ENCODE measurements at regions not wholly inside any gene's neighbourhood (a gene's known extent, or its start where the extent isn't known, plus 50 kb on each side); places are given as distances from the start of the nearest gene placed in this dataset.
A peak's percentile ranks its signal among the peaks of the same experiment; 100 is the strongest.

DNA sequence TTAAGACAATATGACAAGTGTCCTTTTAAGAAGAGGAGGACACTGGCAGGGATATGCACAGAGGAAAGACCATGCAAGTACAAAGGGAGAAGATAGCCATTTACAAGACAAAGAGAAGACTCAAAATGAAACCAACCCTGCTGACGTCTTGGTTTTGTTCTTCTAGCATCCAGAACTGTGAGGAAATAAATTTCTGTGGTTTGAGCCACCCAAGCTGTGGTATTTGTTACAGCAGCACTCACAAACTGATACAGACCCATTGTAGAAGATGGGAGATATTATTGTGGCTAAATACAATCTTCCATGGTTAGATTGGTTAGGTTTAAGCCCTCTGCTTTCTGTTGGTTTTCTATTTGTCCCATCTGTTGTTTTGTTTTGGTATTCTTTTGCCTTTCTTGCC, 88.6 kb upstream of the SLC35F1 start:
- WGBS (ENCODE audit: insufficient coverage) = no CpG with 5 or more reads among the region's 1 CpG
- H3K4me1 ChIP-seq (ENCODE audit: control insufficient read depth, insufficient read depth, low read length) = no peaks in the 10 kb centered on the region
- H3K9me3 ChIP-seq (replicated peaks; ENCODE audit: control insufficient read depth, low read depth, low read length) = no peaks in the 10 kb centered on the region
- H3K4me3 ChIP-seq (ENCODE audit: low read length) = no peak overlapping the region
- H3K27me3 ChIP-seq (ENCODE audit: control insufficient read depth, insufficient read depth, low read length) = no peaks in the 10 kb centered on the region
- DNase-seq = no peak
- no peak overlapping the region for H3K27ac ChIP-seq (ENCODE audit: low read length)
- H3K36me3 ChIP-seq (ENCODE audit: control insufficient read depth, insufficient read depth, low read length) = no peaks in the 10 kb centered on the region

DNA sequence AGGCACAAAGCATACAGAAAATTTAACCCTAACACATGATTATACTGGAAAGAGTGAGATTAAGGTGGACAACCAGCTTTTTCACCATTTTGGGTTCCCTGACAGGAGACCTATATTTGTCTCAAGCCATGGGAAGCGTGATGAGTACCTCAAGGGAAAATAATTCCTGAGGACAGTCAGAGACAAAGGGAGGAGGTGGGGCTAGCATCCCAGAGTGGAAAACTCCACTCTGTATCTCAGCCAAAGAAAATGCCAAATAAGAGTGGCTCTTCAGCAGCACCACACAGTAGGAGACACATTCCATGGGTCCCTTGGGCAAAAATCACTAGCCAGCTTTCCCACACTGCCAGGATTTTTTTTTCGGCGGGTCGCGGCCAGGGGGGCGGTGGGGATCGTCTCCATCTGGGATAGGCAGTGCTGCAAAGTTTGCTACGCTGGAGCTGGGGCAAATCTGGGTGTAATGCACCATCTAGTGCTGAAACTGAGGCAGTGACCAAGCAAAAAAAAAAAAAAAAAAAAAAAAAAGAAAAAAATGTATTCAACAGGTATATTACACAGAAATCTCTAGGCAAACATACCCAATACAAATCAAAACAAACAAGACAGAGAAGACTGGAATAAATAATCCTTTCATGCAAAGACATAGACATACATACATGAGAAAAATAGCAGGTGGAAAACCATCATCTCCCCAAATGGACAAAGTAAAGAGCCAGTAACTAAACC, 77.3 kb upstream of the SLC35F1 start:
- Histone ChIP-seq H3K27me3 (ENCODE audit: control insufficient read depth, insufficient read depth, low read length) (no peaks in the 10 kb centered on the region), H3K4me3 (ENCODE audit: low read length) (no peak overlapping the region), H3K9me3 (replicated peaks; ENCODE audit: control insufficient read depth, low read depth, low read length) (no peaks in the 10 kb centered on the region), H3K4me1 (ENCODE audit: control insufficient read depth, insufficient read depth, low read length) (no peaks in the 10 kb centered on the region), H3K27ac (ENCODE audit: low read length) (no peak overlapping the region), H3K36me3 (ENCODE audit: control insufficient read depth, insufficient read depth, low read length) (no peaks in the 10 kb centered on the region)
- 0% methylated on average over 1 of the region's 8 CpGs for WGBS (ENCODE audit: insufficient coverage)
- DNase-seq = no peak

- H3K9me3 ChIP-seq (replicated peaks; ENCODE audit: control insufficient read depth, low read depth, low read length) = no peaks in the 10 kb centered on the region
- no peak for DNase-seq
- H3K4me3 ChIP-seq (ENCODE audit: low read length) = no peak overlapping the region
- H3K27ac ChIP-seq (ENCODE audit: low read length) = no peak overlapping the region
- WGBS (ENCODE audit: insufficient coverage) = 78% methylated on average over 1 of the region's 3 CpGs
- H3K36me3 ChIP-seq (ENCODE audit: control insufficient read depth, insufficient read depth, low read length) = no peaks in the 10 kb centered on the region
- H3K4me1 ChIP-seq (ENCODE audit: control insufficient read depth, insufficient read depth, low read length) = no peaks in the 10 kb centered on the region
- no peaks in the 10 kb centered on the region for H3K27me3 ChIP-seq (ENCODE audit: control insufficient read depth, insufficient read depth, low read length)
Measured at GRCh38 chr6:117837261-117837660, 69.8 kb upstream of the SLC35F1 start.

- no peak overlapping the region for H3K4me3 ChIP-seq (ENCODE audit: low read length)
Measured at GRCh38 chr6:117840541-117840983, 66.5 kb upstream of the SLC35F1 start.

DNA sequence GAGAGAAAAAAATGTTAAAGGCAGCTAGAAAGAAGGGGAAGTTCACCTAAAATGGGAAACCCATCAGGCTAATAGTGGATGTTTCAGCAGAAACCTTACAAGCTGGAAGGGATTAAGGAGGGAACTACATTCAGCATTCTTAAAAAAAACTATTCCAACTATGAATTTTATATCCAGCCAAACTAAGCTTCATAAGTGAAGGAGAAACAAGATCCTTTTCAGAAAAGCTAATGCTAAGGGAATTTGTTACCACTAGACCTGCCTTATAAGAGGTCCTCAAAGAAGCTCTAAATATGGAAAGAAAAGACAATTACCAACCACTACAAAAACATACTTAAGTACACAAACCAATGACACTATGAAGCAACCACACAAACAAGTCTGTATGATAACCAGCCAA, 59.2 kb upstream of the SLC35F1 start:
- Histone ChIP-seq H3K4me1 (ENCODE audit: control insufficient read depth, insufficient read depth, low read length) (no peaks in the 10 kb centered on the region), H3K36me3 (ENCODE audit: control insufficient read depth, insufficient read depth, low read length) (no peaks in the 10 kb centered on the region), H3K27me3 (ENCODE audit: control insufficient read depth, insufficient read depth, low read length) (no peaks in the 10 kb centered on the region), H3K27ac (ENCODE audit: low read length) (no peak overlapping the region), H3K4me3 (ENCODE audit: low read length) (no peak overlapping the region), H3K9me3 (replicated peaks; ENCODE audit: control insufficient read depth, low read depth, low read length) (peaks cover 20% of the 10 kb centered on the region)
- DNase-seq = no peak

More at GRCh38 chr6:117840541-117840983, 66.5 kb upstream of the SLC35F1 start:
- no CpG with 5 or more reads among the region's 2 CpGs for WGBS (ENCODE audit: insufficient coverage)
- Histone ChIP-seq H3K9me3 (replicated peaks; ENCODE audit: control insufficient read depth, low read depth, low read length) (peaks cover 2% of the 10 kb centered on the region), H3K4me1 (ENCODE audit: control insufficient read depth, insufficient read depth, low read length) (no peaks in the 10 kb centered on the region), H3K36me3 (ENCODE audit: control insufficient read depth, insufficient read depth, low read length) (no peaks in the 10 kb centered on the region), H3K27me3 (ENCODE audit: control insufficient read depth, insufficient read depth, low read length) (no peaks in the 10 kb centered on the region), H3K27ac (ENCODE audit: low read length) (no peak overlapping the region)
- peak; percentile 7 for DNase-seq

- Histone ChIP-seq H3K27ac (ENCODE audit: low read length) (no peak overlapping the region), H3K9me3 (replicated peaks; ENCODE audit: control insufficient read depth, low read depth, low read length) (peaks cover 20% of the 10 kb centered on the region), H3K4me3 (ENCODE audit: low read length) (no peak overlapping the region), H3K36me3 (ENCODE audit: control insufficient read depth, insufficient read depth, low read length) (no peaks in the 10 kb centered on the region), H3K4me1 (ENCODE audit: control insufficient read depth, insufficient read depth, low read length) (no peaks in the 10 kb centered on the region), H3K27me3 (ENCODE audit: control insufficient read depth, insufficient read depth, low read length) (no peaks in the 10 kb centered on the region)
- no peak for DNase-seq
- 60% methylated on average over 1 of the region's 1 CpG for WGBS (ENCODE audit: insufficient coverage)
Measured at GRCh38 chr6:117849087-117849486, 58.0 kb upstream of the SLC35F1 start.
